ENCODE measurements at regions not wholly inside any gene's neighbourhood (a gene's known extent, or its start where the extent isn't known, plus 50 kb on each side); places are given as distances from the start of the nearest gene placed in this dataset.

DNA sequence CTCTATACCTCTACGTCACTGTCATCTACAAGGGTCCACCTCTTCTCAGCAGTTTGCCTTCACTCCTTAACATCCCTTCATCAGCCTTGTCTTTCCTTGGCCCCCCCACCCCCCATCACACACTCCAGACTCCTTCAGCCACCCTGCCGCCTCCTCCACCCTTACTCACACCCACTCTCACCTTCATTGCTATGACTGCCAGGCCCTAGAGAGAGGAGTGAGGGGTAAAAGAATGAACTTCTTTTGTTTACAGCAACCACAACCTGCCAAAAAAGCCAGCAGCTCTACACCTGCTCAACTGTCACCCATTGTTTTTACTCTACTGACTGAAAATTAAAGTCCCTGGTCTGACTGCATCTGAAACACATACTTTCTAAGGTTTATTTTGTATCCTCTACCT is 112.8 kb downstream of the DUSP6 start:
- TF ChIP-seq, protein P1, sequence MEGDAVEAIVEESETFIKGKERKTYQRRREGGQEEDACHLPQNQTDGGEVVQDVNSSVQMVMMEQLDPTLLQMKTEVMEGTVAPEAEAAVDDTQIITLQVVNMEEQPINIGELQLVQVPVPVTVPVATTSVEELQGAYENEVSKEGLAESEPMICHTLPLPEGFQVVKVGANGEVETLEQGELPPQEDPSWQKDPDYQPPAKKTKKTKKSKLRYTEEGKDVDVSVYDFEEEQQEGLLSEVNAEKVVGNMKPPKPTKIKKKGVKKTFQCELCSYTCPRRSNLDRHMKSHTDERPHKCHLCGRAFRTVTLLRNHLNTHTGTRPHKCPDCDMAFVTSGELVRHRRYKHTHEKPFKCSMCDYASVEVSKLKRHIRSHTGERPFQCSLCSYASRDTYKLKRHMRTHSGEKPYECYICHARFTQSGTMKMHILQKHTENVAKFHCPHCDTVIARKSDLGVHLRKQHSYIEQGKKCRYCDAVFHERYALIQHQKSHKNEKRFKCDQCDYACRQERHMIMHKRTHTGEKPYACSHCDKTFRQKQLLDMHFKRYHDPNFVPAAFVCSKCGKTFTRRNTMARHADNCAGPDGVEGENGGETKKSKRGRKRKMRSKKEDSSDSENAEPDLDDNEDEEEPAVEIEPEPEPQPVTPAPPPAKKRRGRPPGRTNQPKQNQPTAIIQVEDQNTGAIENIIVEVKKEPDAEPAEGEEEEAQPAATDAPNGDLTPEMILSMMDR (conservative IDR thresholded peaks at IDR 0.05; ENCODE audit: low read length) = no peak
- TF ChIP-seq EZH2phosphoT487 (IDR thresholded peaks at IDR 0.05; ENCODE audit: borderline replicate concordance, low read depth, low read length) = no peak
